ENCODE measurements at regions not wholly inside any gene's neighbourhood (a gene's known extent, or its start where the extent isn't known, plus 50 kb on each side); places are given as distances from the start of the nearest gene placed in this dataset.

GRCh38 chr5:52668139-52668538, 119.6 kb upstream of the ITGA1 start:
- no peak for TF ChIP-seq CTCF (IDR thresholded peaks at IDR 0.05; ENCODE audit: insufficient read depth, low read depth, low read length)

GRCh38 chr5:52668544-52669185, 119.1 kb upstream of the ITGA1 start:
- DNase-seq (ENCODE audit: low read depth): no peak
- no peak for TF ChIP-seq CTCF (IDR thresholded peaks at IDR 0.05; ENCODE audit: insufficient read depth, low read depth, low read length)
- no peak overlapping the region for H3K4me3 ChIP-seq (ENCODE audit: low read depth, low read length)

More at GRCh38 chr5:52668139-52668538, 119.6 kb upstream of the ITGA1 start:
- no peak for DNase-seq (ENCODE audit: low read depth)
- no peak overlapping the region for H3K4me3 ChIP-seq (ENCODE audit: low read depth, low read length)

GRCh38 chr5:52672459-52672858, 115.3 kb upstream of the ITGA1 start:
- peak; percentile 58 for DNase-seq (ENCODE audit: low read depth)
- no peak for TF ChIP-seq CTCF (IDR thresholded peaks at IDR 0.05; ENCODE audit: insufficient read depth, low read depth, low read length)
- no peak overlapping the region for H3K4me3 ChIP-seq (ENCODE audit: low read depth, low read length)

- no peak for TF ChIP-seq CTCF (IDR thresholded peaks at IDR 0.05; ENCODE audit: insufficient read depth, low read depth, low read length)
- no peak overlapping the region for H3K4me3 ChIP-seq (ENCODE audit: low read depth, low read length)
- DNase-seq (ENCODE audit: low read depth): no peak
Observed at GRCh38 chr5:52673495-52673894, 114.2 kb upstream of the ITGA1 start.

GRCh38 chr5:52674815-52675545, 112.7 kb upstream of the ITGA1 start:
- no peak for TF ChIP-seq CTCF (IDR thresholded peaks at IDR 0.05; ENCODE audit: insufficient read depth, low read depth, low read length)
- peak overlapping the region; percentile 8 for H3K4me3 ChIP-seq (ENCODE audit: low read depth, low read length)
- peak; percentile 75 for DNase-seq (ENCODE audit: low read depth)

GRCh38 chr5:52682492-52682891, 105.2 kb upstream of the ITGA1 start:
- TF ChIP-seq CTCF (IDR thresholded peaks at IDR 0.05; ENCODE audit: insufficient read depth, low read depth, low read length): no peak
- DNase-seq (ENCODE audit: low read depth): no peak
- no peak overlapping the region for H3K4me3 ChIP-seq (ENCODE audit: low read depth, low read length)
